ENCODE measurements at regions not wholly inside any gene's neighbourhood (a gene's known extent, or its start where the extent isn't known, plus 50 kb on each side); places are given as distances from the start of the nearest gene placed in this dataset.

DNA sequence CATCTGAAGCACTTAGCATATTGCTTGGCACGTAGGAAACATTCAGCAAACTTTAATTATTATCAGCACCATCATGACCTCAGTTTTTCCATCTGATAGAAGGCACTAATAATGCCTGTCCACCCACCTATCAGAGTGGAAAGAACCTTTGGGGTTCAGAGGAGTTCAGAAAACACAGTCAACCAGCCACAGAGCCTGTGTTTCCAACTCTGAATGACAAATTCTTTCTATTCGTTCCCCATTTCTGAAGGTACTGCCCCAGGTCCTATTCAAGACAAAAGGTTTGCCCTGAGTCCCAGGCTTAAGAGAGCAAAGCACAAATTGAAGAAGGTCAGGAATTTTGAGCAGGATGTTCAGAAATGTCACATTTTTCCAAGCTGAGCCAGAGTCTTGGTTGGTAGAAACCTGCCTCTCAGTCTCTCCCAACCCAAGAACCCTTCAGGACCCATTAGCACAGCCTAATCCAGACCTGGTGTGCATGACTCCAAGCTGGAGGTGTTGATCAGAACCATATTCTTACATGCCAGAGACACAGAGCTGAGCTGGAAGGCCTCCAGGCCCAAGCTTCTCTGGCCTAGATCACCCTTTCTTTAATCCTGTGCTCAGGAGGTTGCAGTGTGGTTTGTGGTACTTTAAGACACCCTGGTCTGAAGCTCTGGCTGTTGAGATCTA is 114.4 kb downstream of the TBX5 start:
- no peak overlapping the region for H3K4me3 Mint-ChIP-seq
- peaks cover 100% of the 10 kb centered on the region for H3K27me3 Mint-ChIP-seq (ENCODE audit: low read depth, poor library complexity)
- no peak overlapping the region for H3K27ac Mint-ChIP-seq
- H3K36me3 Mint-ChIP-seq (ENCODE audit: low read depth): no peaks in the 10 kb centered on the region
- DNase-seq: no peak
- TF ChIP-seq, protein P1, sequence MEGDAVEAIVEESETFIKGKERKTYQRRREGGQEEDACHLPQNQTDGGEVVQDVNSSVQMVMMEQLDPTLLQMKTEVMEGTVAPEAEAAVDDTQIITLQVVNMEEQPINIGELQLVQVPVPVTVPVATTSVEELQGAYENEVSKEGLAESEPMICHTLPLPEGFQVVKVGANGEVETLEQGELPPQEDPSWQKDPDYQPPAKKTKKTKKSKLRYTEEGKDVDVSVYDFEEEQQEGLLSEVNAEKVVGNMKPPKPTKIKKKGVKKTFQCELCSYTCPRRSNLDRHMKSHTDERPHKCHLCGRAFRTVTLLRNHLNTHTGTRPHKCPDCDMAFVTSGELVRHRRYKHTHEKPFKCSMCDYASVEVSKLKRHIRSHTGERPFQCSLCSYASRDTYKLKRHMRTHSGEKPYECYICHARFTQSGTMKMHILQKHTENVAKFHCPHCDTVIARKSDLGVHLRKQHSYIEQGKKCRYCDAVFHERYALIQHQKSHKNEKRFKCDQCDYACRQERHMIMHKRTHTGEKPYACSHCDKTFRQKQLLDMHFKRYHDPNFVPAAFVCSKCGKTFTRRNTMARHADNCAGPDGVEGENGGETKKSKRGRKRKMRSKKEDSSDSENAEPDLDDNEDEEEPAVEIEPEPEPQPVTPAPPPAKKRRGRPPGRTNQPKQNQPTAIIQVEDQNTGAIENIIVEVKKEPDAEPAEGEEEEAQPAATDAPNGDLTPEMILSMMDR (IDR thresholded peaks at IDR 0.05): no peak
- peaks cover 3% of the 10 kb centered on the region for H3K9me3 Mint-ChIP-seq
- peaks cover 14% of the 10 kb centered on the region for H3K4me1 Mint-ChIP-seq

DNA sequence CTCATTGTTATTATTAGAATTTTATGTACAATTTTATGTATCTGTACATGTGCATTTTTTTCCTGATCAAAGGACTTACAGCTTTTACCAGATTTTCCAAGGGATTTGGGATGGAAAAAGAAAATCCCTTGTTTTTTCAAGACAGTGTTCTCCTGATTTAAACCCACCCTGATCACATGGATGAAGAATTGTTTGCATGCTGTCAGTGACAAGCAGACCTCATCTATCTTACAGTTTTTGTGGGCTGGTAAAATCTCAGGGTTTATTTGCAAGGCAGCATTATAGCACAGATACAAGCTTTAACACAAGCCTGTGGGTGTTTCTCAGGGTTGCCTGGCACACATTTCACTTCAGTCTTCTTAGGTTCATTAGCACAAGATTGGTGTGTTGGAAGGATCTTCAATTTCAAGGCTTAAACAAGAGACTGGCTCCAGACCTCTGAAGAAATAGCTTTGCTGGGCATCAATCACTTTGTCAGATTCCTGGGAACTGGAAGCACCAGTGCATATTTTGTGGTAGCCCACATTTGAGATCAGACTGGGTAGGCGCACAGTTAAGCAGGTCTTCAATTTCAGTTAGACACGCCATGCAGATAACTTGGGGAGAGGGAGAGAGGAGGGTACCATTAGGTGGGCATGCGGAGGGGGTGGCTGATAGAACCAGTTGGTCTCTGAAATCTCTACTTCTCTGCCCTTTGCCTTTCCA is 118.0 kb downstream of the TBX5 start:
- peaks cover 3% of the 10 kb centered on the region for H3K9me3 Mint-ChIP-seq
- DNase-seq: no peak
- no peaks in the 10 kb centered on the region for H3K36me3 Mint-ChIP-seq (ENCODE audit: low read depth)
- H3K27me3 Mint-ChIP-seq (ENCODE audit: low read depth, poor library complexity): peaks cover 100% of the 10 kb centered on the region
- H3K4me1 Mint-ChIP-seq: peaks cover 11% of the 10 kb centered on the region
- no peak overlapping the region for H3K4me3 Mint-ChIP-seq
- TF ChIP-seq, protein P1 (IDR thresholded peaks at IDR 0.05): no peak
- H3K27ac Mint-ChIP-seq: no peak overlapping the region

DNA sequence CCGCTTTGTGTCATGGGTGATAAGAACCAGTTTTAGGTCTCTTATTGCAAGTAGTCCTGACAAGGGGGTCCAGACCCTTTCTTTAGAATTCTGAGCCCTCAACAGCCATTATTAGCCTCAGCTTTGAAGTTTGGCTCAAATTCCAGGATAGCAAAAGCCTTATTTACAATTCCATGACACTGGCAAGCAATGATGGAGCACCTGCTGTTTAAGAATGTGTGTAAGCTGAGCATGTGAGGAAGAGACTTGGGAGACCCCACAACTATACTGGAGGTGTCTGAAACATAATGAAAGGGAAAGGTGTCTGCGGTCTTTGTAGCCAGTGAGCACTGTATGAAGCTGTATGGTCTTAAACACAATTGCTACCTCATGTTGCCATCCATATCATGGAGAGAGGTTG is 119.8 kb downstream of the TBX5 start:
- Mint-ChIP-seq H3K27ac (no peak overlapping the region), H3K9me3 (no peaks in the 10 kb centered on the region), H3K4me1 (peaks cover 11% of the 10 kb centered on the region), H3K27me3 (ENCODE audit: low read depth, poor library complexity) (peaks cover 95% of the 10 kb centered on the region), H3K4me3 (no peak overlapping the region), H3K36me3 (ENCODE audit: low read depth) (no peaks in the 10 kb centered on the region)
- TF ChIP-seq, protein P1 (IDR thresholded peaks at IDR 0.05): no peak
- no peak for DNase-seq

DNA sequence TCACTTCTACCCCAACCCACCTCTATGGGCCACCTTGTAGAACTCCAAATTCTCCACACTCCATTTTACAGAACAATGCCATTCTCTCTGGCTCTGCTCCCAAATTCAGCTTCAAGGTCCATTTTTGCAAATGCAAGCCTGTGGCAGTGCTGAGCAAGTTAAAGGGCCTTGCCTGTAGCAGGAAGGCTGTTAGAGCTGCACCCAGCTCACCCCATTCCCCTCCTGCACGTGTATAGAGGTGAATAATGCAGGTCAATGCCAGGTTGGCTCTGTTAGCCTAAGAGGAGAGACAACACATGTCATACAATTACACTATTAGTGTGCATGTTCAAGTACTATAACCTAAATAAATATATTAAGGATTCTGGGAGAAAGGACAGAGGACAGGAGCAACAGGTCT is 120.4 kb downstream of the TBX5 start:
- H3K9me3 Mint-ChIP-seq: no peaks in the 10 kb centered on the region
- TF ChIP-seq, protein P1 (IDR thresholded peaks at IDR 0.05): no peak
- H3K4me1 Mint-ChIP-seq: peaks cover 11% of the 10 kb centered on the region
- H3K27ac Mint-ChIP-seq: no peak overlapping the region
- no peak for DNase-seq
- H3K36me3 Mint-ChIP-seq (ENCODE audit: low read depth): no peaks in the 10 kb centered on the region
- peaks cover 94% of the 10 kb centered on the region for H3K27me3 Mint-ChIP-seq (ENCODE audit: low read depth, poor library complexity)
- no peak overlapping the region for H3K4me3 Mint-ChIP-seq

DNA sequence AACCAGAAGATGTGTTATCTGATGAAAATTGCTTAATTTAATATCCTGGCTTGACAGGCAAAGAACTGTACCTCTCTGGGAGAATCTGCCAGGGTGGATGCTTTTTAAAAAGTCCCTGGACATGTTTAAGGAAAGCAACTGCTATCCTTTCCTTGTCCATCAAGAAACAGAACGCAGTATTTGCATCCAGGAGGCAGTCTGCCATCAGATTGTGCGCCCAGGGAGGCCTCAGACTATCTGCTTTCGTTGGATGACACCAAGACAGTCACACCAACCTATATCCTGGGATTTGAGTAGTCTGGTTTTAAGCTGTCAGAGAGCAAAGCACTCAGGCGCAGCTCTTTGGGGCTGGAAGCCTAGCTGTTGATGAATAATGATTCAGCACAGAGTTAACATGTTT is 121.9 kb downstream of the TBX5 start:
- Mint-ChIP-seq H3K4me1 (peaks cover 11% of the 10 kb centered on the region), H3K9me3 (no peaks in the 10 kb centered on the region), H3K4me3 (no peak overlapping the region), H3K36me3 (ENCODE audit: low read depth) (no peaks in the 10 kb centered on the region), H3K27ac (no peak overlapping the region), H3K27me3 (ENCODE audit: low read depth, poor library complexity) (peaks cover 94% of the 10 kb centered on the region)
- TF ChIP-seq, protein P1 (IDR thresholded peaks at IDR 0.05): no peak
- no peak for DNase-seq
